GM23248 (cell line): ENCODE measurements at regions not wholly inside any gene's neighbourhood (a gene's known extent, or its start where the extent isn't known, plus 50 kb on each side); places are given as distances from the start of the nearest gene placed in this dataset.

ENCODE experiments used
- EZH2 ChIP-seq: fragments of 200-600 bp; sonication (generic); IDR thresholded peaks from 2 replicates; pipeline ENCODE4 v1.6.1; 2018; ENCODE audit warnings: antibody characterized with exemption, mild to moderate bottlenecking; ENCODE audit not compliant: insufficient read depth, poor library complexity, severe bottlenecking
- EZH2phosphoT487 ChIP-seq: fragments of 200-600 bp; sonication (generic); IDR thresholded peaks from 2 replicates; pipeline ENCODE4 v1.6.1; 2018; ENCODE audit warnings: antibody characterized with exemption, moderate library complexity, mild to moderate bottlenecking, low read depth; ENCODE audit not compliant: insufficient read depth

DNA sequence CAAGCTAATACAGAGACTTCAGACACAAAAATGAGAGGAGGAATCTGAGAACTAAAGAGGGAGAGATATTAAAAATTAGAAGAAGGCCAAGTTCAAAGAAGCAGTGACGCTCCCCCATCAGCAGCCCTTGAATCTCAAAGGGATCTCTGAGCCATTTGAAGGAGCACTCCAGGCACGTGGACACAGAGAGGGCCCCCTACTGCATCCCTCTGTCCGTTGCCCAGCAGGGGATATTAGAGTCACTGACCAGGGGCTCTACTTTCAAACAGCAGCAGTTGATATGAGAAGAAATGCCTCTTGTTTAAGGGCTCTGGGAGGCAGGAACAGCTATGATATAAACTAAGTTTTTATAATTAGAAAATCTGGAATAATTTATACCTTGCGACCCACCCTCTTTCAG lies 479.0 kb upstream of the SALL1 start:
- TF ChIP-seq EZH2 (no peak), EZH2phosphoT487 (no peak)
